ENCODE measurements at regions not wholly inside any gene's neighbourhood (a gene's known extent, or its start where the extent isn't known, plus 50 kb on each side); places are given as distances from the start of the nearest gene placed in this dataset.

- TF ChIP-seq POLR2A (IDR thresholded peaks at IDR 0.05): no peak
- TF ChIP-seq, protein P1, sequence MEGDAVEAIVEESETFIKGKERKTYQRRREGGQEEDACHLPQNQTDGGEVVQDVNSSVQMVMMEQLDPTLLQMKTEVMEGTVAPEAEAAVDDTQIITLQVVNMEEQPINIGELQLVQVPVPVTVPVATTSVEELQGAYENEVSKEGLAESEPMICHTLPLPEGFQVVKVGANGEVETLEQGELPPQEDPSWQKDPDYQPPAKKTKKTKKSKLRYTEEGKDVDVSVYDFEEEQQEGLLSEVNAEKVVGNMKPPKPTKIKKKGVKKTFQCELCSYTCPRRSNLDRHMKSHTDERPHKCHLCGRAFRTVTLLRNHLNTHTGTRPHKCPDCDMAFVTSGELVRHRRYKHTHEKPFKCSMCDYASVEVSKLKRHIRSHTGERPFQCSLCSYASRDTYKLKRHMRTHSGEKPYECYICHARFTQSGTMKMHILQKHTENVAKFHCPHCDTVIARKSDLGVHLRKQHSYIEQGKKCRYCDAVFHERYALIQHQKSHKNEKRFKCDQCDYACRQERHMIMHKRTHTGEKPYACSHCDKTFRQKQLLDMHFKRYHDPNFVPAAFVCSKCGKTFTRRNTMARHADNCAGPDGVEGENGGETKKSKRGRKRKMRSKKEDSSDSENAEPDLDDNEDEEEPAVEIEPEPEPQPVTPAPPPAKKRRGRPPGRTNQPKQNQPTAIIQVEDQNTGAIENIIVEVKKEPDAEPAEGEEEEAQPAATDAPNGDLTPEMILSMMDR (IDR thresholded peaks at IDR 0.05): no peak
Measured at GRCh38 chr7:118111347-118111746, 72.6 kb upstream of the LSM8 start.
